ENCODE measurements at regions not wholly inside any gene's neighbourhood (a gene's known extent, or its start where the extent isn't known, plus 50 kb on each side); places are given as distances from the start of the nearest gene placed in this dataset.

GRCh38 chr12:58196971-58197370 is 255.6 kb downstream of the ATP23 start:
- POLR2A ChIA-PET (ENCODE audit: unreplicated experiment), result no interaction called here

More at GRCh38 chr12:58196971-58197370, 255.6 kb downstream of the ATP23 start:
- dilution Hi-C loops (cut with HindIII; ENCODE audit: low sequenced_read_pairs, unreplicated experiment) (no loop called here), in situ Hi-C loops (cut with MboI; ENCODE audit: low sequenced_read_pairs) (no loop called here), intact Hi-C loops (cut with micrococcal nuclease) (no loop called here)
- no peak overlapping the region for H3K18ac ChIP-seq (ENCODE audit: low read depth, low read length)
- H2BK20ac ChIP-seq (ENCODE audit: low read depth, low read length), result no peak overlapping the region
- H2BK120ac ChIP-seq (ENCODE audit: low read depth, low read length), result no peak overlapping the region
- no peak overlapping the region for H2BK15ac ChIP-seq (ENCODE audit: low read depth, low read length)
- H2AK5ac ChIP-seq (ENCODE audit: low read depth, low read length), result no peak overlapping the region
- H3K4me1 ChIP-seq (ENCODE audit: control insufficient read depth, insufficient read depth, low read length), result no peaks in the 10 kb centered on the region
- H4K5ac ChIP-seq (ENCODE audit: low read depth, low read length), result no peak overlapping the region
- no peak overlapping the region for H3K23ac ChIP-seq (ENCODE audit: low read depth, low read length)
- H3K9me1 ChIP-seq (ENCODE audit: insufficient read depth, low read length), result no peaks in the 10 kb centered on the region
- no peak overlapping the region for H3K56ac ChIP-seq (ENCODE audit: extremely low read depth, insufficient read depth, low read length)
- H3K14ac ChIP-seq (replicated peaks; ENCODE audit: low read depth, low read length), result no peak overlapping the region
- H2BK5ac ChIP-seq (ENCODE audit: low read depth, low read length, poor library complexity, severe bottlenecking), result no peak overlapping the region
- no peaks in the 10 kb centered on the region for H3K36me3 ChIP-seq (ENCODE audit: control insufficient read depth, insufficient read depth, low read length)
- no peak overlapping the region for H3K9ac ChIP-seq (ENCODE audit: low read depth, low read length)
- no peaks in the 10 kb centered on the region for H4K20me1 ChIP-seq (ENCODE audit: insufficient read depth, low read length)
- DNase-seq, result no peak
- no peaks in the 10 kb centered on the region for H3K79me1 ChIP-seq (ENCODE audit: low read depth in 1 of 2, low read length in 2 of 2)
- H3K9me3 ChIP-seq (ENCODE audit: control insufficient read depth, insufficient read depth, low read length), result no peaks in the 10 kb centered on the region
- no peaks in the 10 kb centered on the region; the same call in 1 of the 2 replicates for H3K27me3 ChIP-seq (ENCODE audit: control insufficient read depth, insufficient read depth, low read length)
- no TSS peak for BruUV-seq (replicated peaks)
- H4K8ac ChIP-seq (ENCODE audit: low read depth in 2 of 2, low read length in 2 of 2), result no peak overlapping the region
- no peak overlapping the region for H4K91ac ChIP-seq (ENCODE audit: insufficient read depth, low read depth, low read length)
- CTCF ChIA-PET, result no interaction called here
- H2AFZ ChIP-seq (replicated peaks; ENCODE audit: low read length, poor library complexity), result no peak overlapping the region
- no peak for TF ChIP-seq MXI1 (IDR thresholded peaks at IDR 0.05; ENCODE audit: borderline replicate concordance, low read depth, low read length)
- TF ChIP-seq, protein P1, sequence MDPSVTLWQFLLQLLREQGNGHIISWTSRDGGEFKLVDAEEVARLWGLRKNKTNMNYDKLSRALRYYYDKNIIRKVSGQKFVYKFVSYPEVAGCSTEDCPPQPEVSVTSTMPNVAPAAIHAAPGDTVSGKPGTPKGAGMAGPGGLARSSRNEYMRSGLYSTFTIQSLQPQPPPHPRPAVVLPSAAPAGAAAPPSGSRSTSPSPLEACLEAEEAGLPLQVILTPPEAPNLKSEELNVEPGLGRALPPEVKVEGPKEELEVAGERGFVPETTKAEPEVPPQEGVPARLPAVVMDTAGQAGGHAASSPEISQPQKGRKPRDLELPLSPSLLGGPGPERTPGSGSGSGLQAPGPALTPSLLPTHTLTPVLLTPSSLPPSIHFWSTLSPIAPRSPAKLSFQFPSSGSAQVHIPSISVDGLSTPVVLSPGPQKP (IDR thresholded peaks at IDR 0.05; ENCODE audit: borderline replicate concordance, low read depth, low read length), result no peak
- no peak for TF ChIP-seq FOS (IDR thresholded peaks at IDR 0.05; ENCODE audit: low read depth, low read length)
- TF ChIP-seq NFE2L2 (IDR thresholded peaks at IDR 0.05; ENCODE audit: low read depth, low read length), result no peak
- no peak for TF ChIP-seq MAZ (IDR thresholded peaks at IDR 0.05; ENCODE audit: borderline replicate concordance, low read depth, low read length)
- TF ChIP-seq MAFK (IDR thresholded peaks at IDR 0.05; ENCODE audit: low read depth, low read length), result no peak
- no peak for TF ChIP-seq CEBPB (IDR thresholded peaks at IDR 0.05; ENCODE audit: low read depth, low read length)
- TF ChIP-seq, protein P2, sequence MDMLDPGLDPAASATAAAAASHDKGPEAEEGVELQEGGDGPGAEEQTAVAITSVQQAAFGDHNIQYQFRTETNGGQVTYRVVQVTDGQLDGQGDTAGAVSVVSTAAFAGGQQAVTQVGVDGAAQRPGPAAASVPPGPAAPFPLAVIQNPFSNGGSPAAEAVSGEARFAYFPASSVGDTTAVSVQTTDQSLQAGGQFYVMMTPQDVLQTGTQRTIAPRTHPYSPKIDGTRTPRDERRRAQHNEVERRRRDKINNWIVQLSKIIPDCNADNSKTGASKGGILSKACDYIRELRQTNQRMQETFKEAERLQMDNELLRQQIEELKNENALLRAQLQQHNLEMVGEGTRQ (IDR thresholded peaks at IDR 0.05; ENCODE audit: low read depth, low read length), result no peak
- TF ChIP-seq RFX5 (IDR thresholded peaks at IDR 0.05; ENCODE audit: low read depth, low read length), result no peak
- H3K27ac ChIP-seq (ENCODE audit: insufficient read depth, low read length), result no peak overlapping the region
- H2AK9ac ChIP-seq (replicated peaks; ENCODE audit: low read depth, low read length, poor library complexity), result no peak overlapping the region
- H3K4me3 ChIP-seq (ENCODE audit: insufficient read depth, low read depth, low read length), result no peak overlapping the region
- ATAC-seq (ENCODE audit: low read depth), result no peak
- H3K4me2 ChIP-seq (ENCODE audit: low read depth, low read length), result no peak overlapping the region
- no peak overlapping the region for H3K4ac ChIP-seq (ENCODE audit: low read depth, low read length)
